CD14-positive monocyte (primary cell): ENCODE measurements at regions not wholly inside any gene's neighbourhood (a gene's known extent, or its start where the extent isn't known, plus 50 kb on each side); places are given as distances from the start of the nearest gene placed in this dataset.
A peak's percentile ranks its signal among the peaks of the same experiment; 100 is the strongest.

ENCODE experiments used
- DNase-seq, 3 donors: peaks; one replicate each; pipeline ENCODE4 v3.0.0-alpha.2; 2011 to 2022
- H2AFZ ChIP-seq: 2 replicates; pipeline ENCODE4 v1.6.0; 2012; ENCODE audit warnings: mild to moderate bottlenecking, low read depth, low read length, inconsistent platforms; ENCODE audit not compliant: insufficient read depth, poor library complexity, severe bottlenecking
- H3K27ac ChIP-seq, 2 donors: 1 replicate in 1 of 2; 2 replicates in 1 of 2; pipeline ENCODE4 v1.5.1; 2012 to 2013; ENCODE audit warnings: low read length in 2 of 2, control low read depth in 1 of 2, inconsistent platforms in 1 of 2, low read depth in 1 of 2, mild to moderate bottlenecking in 1 of 2
- H3K27me3 ChIP-seq, 2 donors: one replicate each; pipeline versions ENCODE4 v1.6.0 to v1.6.1; 2011 to 2013; ENCODE audit warnings: low read length in 2 of 2; ENCODE audit not compliant: control insufficient read depth in 2 of 2, insufficient read depth in 2 of 2
- H3K36me3 ChIP-seq, 2 donors: replicated peaks in 1 of 2; 1 replicate in 1 of 2; 2 replicates in 1 of 2; pipeline versions ENCODE4 v1.5.1 to v1.6.1; 2012 to 2013; ENCODE audit warnings: low read length in 2 of 2, control low read depth in 1 of 2, inconsistent platforms in 1 of 2, mild to moderate bottlenecking in 1 of 2; ENCODE audit not compliant: insufficient read depth in 2 of 2, control insufficient read depth in 1 of 2
- H3K4me1 ChIP-seq, 2 donors: 1 replicate in 1 of 2; 2 replicates in 1 of 2; pipeline versions ENCODE4 v1.5.1 to v1.6.1; 2012 to 2013; ENCODE audit warnings: low read length in 2 of 2, control low read depth in 1 of 2, inconsistent platforms in 1 of 2, mild to moderate bottlenecking in 1 of 2, moderate library complexity in 1 of 2; ENCODE audit not compliant: insufficient read depth in 2 of 2, control insufficient read depth in 1 of 2
- H3K4me2 ChIP-seq: replicated peaks from 2 replicates; pipeline ENCODE3; 2012; ENCODE audit warnings: low read length, moderate library complexity, mild to moderate bottlenecking; ENCODE audit not compliant: poor library complexity, severe bottlenecking; ENCODE audit errors: extremely low read depth
- H3K4me3 ChIP-seq, 3 experiments: fragments of 200-600 bp in 1 of 3; sonication (generic) in 1 of 3; replicated peaks in 1 of 3; 1 replicate in 2 of 3; 2 replicates in 1 of 3; pipeline ENCODE4 v1.5.1; 2011 to 2013; ENCODE audit warnings: low read length in 3 of 3, mild to moderate bottlenecking in 3 of 3, control low read depth in 2 of 3, low read depth in 2 of 3, inconsistent platforms in 1 of 3, moderate library complexity in 1 of 3
- H3K79me2 ChIP-seq: 2 replicates; pipeline ENCODE4 v1.6.0; 2012; ENCODE audit warnings: mild to moderate bottlenecking, control low read depth, inconsistent platforms, low read length, moderate library complexity; ENCODE audit not compliant: insufficient read depth
- H3K9ac ChIP-seq: 2 replicates; pipeline ENCODE4 v1.6.0; 2017; ENCODE audit warnings: low read length, mild to moderate bottlenecking; ENCODE audit not compliant: insufficient read depth, poor library complexity, severe bottlenecking
- H3K9me3 ChIP-seq, 2 donors: replicated peaks in 1 of 2; 1 replicate in 1 of 2; 2 replicates in 1 of 2; pipeline versions ENCODE4 v1.5.1 to v1.6.1; 2012 to 2013; ENCODE audit warnings: low read length in 2 of 2, control low read depth in 1 of 2; ENCODE audit not compliant: control insufficient read depth in 1 of 2, insufficient read depth in 1 of 2
- H4K20me1 ChIP-seq: 2 replicates; pipeline ENCODE4 v1.6.0; 2012; ENCODE audit warnings: mild to moderate bottlenecking, low read length, control low read depth, moderate library complexity; ENCODE audit not compliant: insufficient read depth
- H3K27ac Mint-ChIP-seq, 7 donors: one replicate each; pipeline ENCODE4 v1.8.0; 2020; ENCODE audit warnings: mild to moderate bottlenecking in 7 of 7, mixed read lengths in 7 of 7, moderate library complexity in 6 of 7, inconsistent platforms in 2 of 7
- H3K27me3 Mint-ChIP-seq, 3 donors: one replicate each; pipeline ENCODE4 v1.8.0; 2021 to 2022; ENCODE audit warnings: low read depth in 3 of 3, mild to moderate bottlenecking in 3 of 3, mixed read lengths in 3 of 3, moderate library complexity in 3 of 3, inconsistent platforms in 1 of 3
- H3K36me3 Mint-ChIP-seq, 2 donors: one replicate each; pipeline ENCODE4 v1.8.0; 2020; ENCODE audit warnings: mixed read lengths in 2 of 2, inconsistent platforms in 1 of 2, mild to moderate bottlenecking in 1 of 2
- H3K4me1 Mint-ChIP-seq: one replicate; pipeline ENCODE4 v1.8.0; 2020; ENCODE audit warnings: mild to moderate bottlenecking, mixed read lengths
- H3K4me3 Mint-ChIP-seq, 2 donors: one replicate each; pipeline ENCODE4 v1.8.0; 2020; ENCODE audit warnings: mild to moderate bottlenecking in 2 of 2, mixed read lengths in 2 of 2, moderate library complexity in 1 of 2
- H3K9me3 Mint-ChIP-seq, 7 donors: one replicate each; pipeline ENCODE4 v1.8.0; 2020 to 2022; ENCODE audit warnings: mixed read lengths in 7 of 7, mild to moderate bottlenecking in 6 of 7, moderate library complexity in 6 of 7, inconsistent platforms in 2 of 7
- CTCF ChIP-seq: fragments of 200-600 bp; IDR thresholded peaks from one replicate; pipeline ENCODE4 v1.8.0; 2022; ENCODE audit warnings: antibody characterized with exemption, mild to moderate bottlenecking
- WGBS: methylation state at CpG from one replicate; pipeline ENCODE4 v1.1.5; 2013; ENCODE audit warnings: missing lambda C conversion rate; ENCODE audit not compliant: insufficient coverage; 5-methylcytosine and 5-hydroxymethylcytosine counted together
- intact Hi-C, 2 donors: fragments of 100-400 bp; cut with micrococcal nuclease; formaldehyde crosslinking; loops; one replicate each; pipeline versions ENCODE4 v1.15.0 to v1.15.1; 2023

GRCh38 chr16:86751076-86752030 is 173.0 kb downstream of the FOXL1 start:
- peak overlapping the region in 1 of 7 donors; percentile 57 for H3K27ac Mint-ChIP-seq
- H3K9me3 ChIP-seq = no peaks in the 10 kb centered on the region
- TF ChIP-seq CTCF = no peak
- H3K9ac ChIP-seq = no peak overlapping the region
- DNase-seq = no peak
- no peaks in the 10 kb centered on the region for H3K79me2 ChIP-seq
- H3K9me3 Mint-ChIP-seq = peaks cover 0 to 1% (median 0%) of the 10 kb centered on the region in 7 donors
- H3K27me3 ChIP-seq = peaks cover 0 to 2% of the 10 kb centered on the region in 2 donors
- no peak overlapping the region for H3K4me2 ChIP-seq
- no peak overlapping the region for H2AFZ ChIP-seq
- H3K4me1 Mint-ChIP-seq = no peaks in the 10 kb centered on the region
- H4K20me1 ChIP-seq = no peaks in the 10 kb centered on the region
- intact Hi-C loops = no loop called here
- 58% methylated on average over 2 of the region's 12 CpGs for WGBS
- peaks cover 9 to 13% (median 9%) of the 10 kb centered on the region in 3 donors for H3K27me3 Mint-ChIP-seq
- no peak overlapping the region for H3K27ac ChIP-seq
- no peaks in the 10 kb centered on the region for H3K36me3 ChIP-seq
- no peaks in the 10 kb centered on the region for H3K36me3 Mint-ChIP-seq
- H3K4me3 ChIP-seq = no peak overlapping the region
- H3K4me1 ChIP-seq = no peaks in the 10 kb centered on the region
- no peak overlapping the region for H3K4me3 Mint-ChIP-seq

GRCh38 chr16:86752582-86753175 is 174.3 kb downstream of the FOXL1 start:
- Histone ChIP-seq H4K20me1 (no peaks in the 10 kb centered on the region), H3K79me2 (no peaks in the 10 kb centered on the region), H3K27me3 (peaks cover 0 to 7% of the 10 kb centered on the region in 2 donors), H3K9ac (no peak overlapping the region), H3K36me3 (no peaks in the 10 kb centered on the region), H3K4me2 (no peak overlapping the region), H3K4me1 (no peaks in the 10 kb centered on the region), H3K9me3 (no peaks in the 10 kb centered on the region), H3K4me3 (no peak overlapping the region), H3K27ac (no peak overlapping the region), H2AFZ (no peak overlapping the region)
- Mint-ChIP-seq H3K9me3 (peaks cover 0 to 1% (median 0%) of the 10 kb centered on the region in 7 donors), H3K4me3 (no peak overlapping the region), H3K27me3 (peaks cover 18 to 22% (median 21%) of the 10 kb centered on the region in 3 donors), H3K27ac (no peak overlapping the region), H3K4me1 (peaks cover 3% of the 10 kb centered on the region), H3K36me3 (no peaks in the 10 kb centered on the region)
- WGBS = 91% methylated on average over 16 of the region's 25 CpGs
- TF ChIP-seq CTCF = no peak
- intact Hi-C loops = no loop called here
- DNase-seq = no peak
